H1 (cell line): ENCODE measurements at regions not wholly inside any gene's neighbourhood (a gene's known extent, or its start where the extent isn't known, plus 50 kb on each side); places are given as distances from the start of the nearest gene placed in this dataset.

ENCODE experiments used
- CTCF ChIA-PET: fragments of 300-600 bp; sonication (Branson Sonifier 250); formaldehyde crosslinking; loops from one replicate; lab custom pipeline; 2021; ENCODE audit not compliant: partially characterized antibody; lab: Charles Lee
- POLR2A ChIA-PET: fragments of 300-600 bp; sonication (Branson Sonifier 250); formaldehyde crosslinking; loops from one replicate; lab custom pipeline; 2021; ENCODE audit warnings: inconsistent platforms; ENCODE audit not compliant: partially characterized antibody; lab: Charles Lee
- DNase-seq, 2 experiments: peaks; one replicate each; pipeline versions ENCODE4 v3.0.0 to v3.0.0-alpha.2; 2010 to 2022; ENCODE audit warnings: low spot score in 2 of 2, low read depth in 1 of 2, mixed read lengths in 1 of 2
- FAIRE-seq: peaks from 2 replicates; lab custom pipeline; 2011; peaks lifted over from hg19 to GRCh38; lab: Jason Lieb, UNC
- H2AFZ ChIP-seq: 2 replicates; pipeline ENCODE4 v1.8.1; 2012; ENCODE audit warnings: low read length, inconsistent platforms
- H2AK5ac ChIP-seq: 2 replicates; pipeline ENCODE4 v1.6.1; 2013; ENCODE audit warnings: low read depth, low read length
- H2BK120ac ChIP-seq: replicated peaks from 2 replicates; pipeline ENCODE3; 2013; ENCODE audit warnings: low read depth, low read length, inconsistent platforms
- H2BK12ac ChIP-seq: 2 replicates; pipeline ENCODE4 v1.6.1; 2013; ENCODE audit warnings: low read depth, low read length
- H2BK15ac ChIP-seq: 2 replicates; pipeline ENCODE4 v1.6.1; 2013; ENCODE audit warnings: low read length
- H2BK20ac ChIP-seq: 2 replicates; pipeline ENCODE4 v1.6.1; 2013; ENCODE audit warnings: low read length
- H2BK5ac ChIP-seq: 2 replicates; pipeline ENCODE4 v1.6.1; 2013; ENCODE audit warnings: low read depth, low read length
- H3K14ac ChIP-seq: 2 replicates; pipeline ENCODE4 v1.6.1; 2013; ENCODE audit warnings: inconsistent platforms; ENCODE audit not compliant: insufficient read length
- H3K18ac ChIP-seq: 2 replicates; pipeline ENCODE4 v1.6.1; 2013; ENCODE audit warnings: low read length; ENCODE audit errors: extremely low read depth
- H3K23ac ChIP-seq: 2 replicates; pipeline ENCODE4 v1.6.1; 2013; ENCODE audit warnings: inconsistent platforms; ENCODE audit not compliant: insufficient read length
- H3K23me2 ChIP-seq: 2 replicates; pipeline ENCODE4 v1.6.1; 2013; ENCODE audit warnings: low read depth, low read length
- H3K27ac ChIP-seq: 2 replicates; pipeline ENCODE4 v1.6.1; 2011; ENCODE audit warnings: low read depth, low read length, inconsistent platforms
- H3K27me3 ChIP-seq, 4 experiments: replicated peaks in 1 of 4; 1 replicate in 1 of 4; 2 replicates in 3 of 4; pipeline versions ENCODE4 v1.6.1 to v1.8.1; 2011 to 2013; ENCODE audit warnings: low read length in 3 of 4, mild to moderate bottlenecking in 3 of 4, inconsistent platforms in 2 of 4, mixed read lengths in 2 of 4, moderate library complexity in 1 of 4; ENCODE audit not compliant: control insufficient read depth in 3 of 4, insufficient read depth in 3 of 4; ENCODE audit errors: extremely low read depth in 1 of 4
- H3K36me3 ChIP-seq, 4 experiments: 2 replicates each; pipeline versions ENCODE4 v1.6.1 to v1.8.1; 2011 to 2013; ENCODE audit warnings: mild to moderate bottlenecking in 4 of 4, low read length in 3 of 4, moderate library complexity in 2 of 4, control low read depth in 1 of 4, inconsistent platforms in 1 of 4; ENCODE audit not compliant: insufficient read depth in 4 of 4, control insufficient read depth in 2 of 4
- H3K4ac ChIP-seq: replicated peaks from 2 replicates; pipeline ENCODE3; 2013; ENCODE audit warnings: low read length, low read depth, mixed read lengths, inconsistent platforms; ENCODE audit not compliant: insufficient read length
- H3K4me1 ChIP-seq, 4 experiments: replicated peaks in 1 of 4; 1 replicate in 1 of 4; 2 replicates in 3 of 4; pipeline versions ENCODE4 v1.6.1 to v1.8.1; 2011 to 2013; ENCODE audit warnings: low read length in 3 of 4, inconsistent platforms in 2 of 4, mixed read lengths in 1 of 4; ENCODE audit not compliant: insufficient read depth in 4 of 4, control insufficient read depth in 3 of 4
- H3K4me2 ChIP-seq, 2 experiments: 2 replicates each; pipeline versions ENCODE4 v1.6.1 to v1.8.1; 2011 to 2013; ENCODE audit warnings: low read depth in 2 of 2, low read length in 2 of 2, control low read depth in 1 of 2, inconsistent platforms in 1 of 2, mild to moderate bottlenecking in 1 of 2; ENCODE audit not compliant: insufficient read depth in 1 of 2
- H3K4me3 ChIP-seq, 4 experiments: fragments of 200-600, 300-600 bp in 1 of 4; sonication (generic), shearing (Covaris generic), sonication (Bioruptor Twin) in 1 of 4; 2 replicates each; pipeline versions ENCODE4 v1.5.1 to v1.8.1; 2011 to 2016; ENCODE audit warnings: low read length in 4 of 4, low read depth in 3 of 4, control low read depth in 2 of 4, inconsistent platforms in 2 of 4, mild to moderate bottlenecking in 2 of 4, mixed read lengths in 1 of 4, moderate library complexity in 1 of 4; ENCODE audit not compliant: insufficient read depth in 2 of 4; ENCODE audit errors: extremely low read depth in 1 of 4
- H3K56ac ChIP-seq: replicated peaks from 2 replicates; pipeline ENCODE3; 2013; ENCODE audit warnings: low read depth, mild to moderate bottlenecking, mixed read lengths, low read length, inconsistent platforms; ENCODE audit not compliant: insufficient read length
- H3K79me1 ChIP-seq: 2 replicates; pipeline ENCODE4 v1.6.1; 2013; ENCODE audit warnings: low read depth, low read length, control low read depth
- H3K79me2 ChIP-seq, 2 experiments: 2 replicates each; pipeline versions ENCODE4 v1.6.1 to v1.8.1; 2012 to 2013; ENCODE audit warnings: low read length in 2 of 2, mild to moderate bottlenecking in 2 of 2, inconsistent platforms in 1 of 2; ENCODE audit not compliant: insufficient read depth in 2 of 2, control insufficient read depth in 1 of 2
- H3K9ac ChIP-seq, 4 experiments: replicated peaks in 1 of 4; 1 replicate in 1 of 4; 2 replicates in 3 of 4; pipeline versions ENCODE4 v1.6.1 to v1.8.1; 2011 to 2013; ENCODE audit warnings: low read depth in 3 of 4, low read length in 3 of 4, control low read depth in 2 of 4, mild to moderate bottlenecking in 2 of 4, moderate library complexity in 2 of 4, inconsistent platforms in 1 of 4; ENCODE audit errors: extremely low read depth in 1 of 4
- H3K9me3 ChIP-seq, 2 experiments: 2 replicates each; pipeline versions ENCODE4 v1.6.1 to v1.8.1; 2012 to 2013; ENCODE audit warnings: mild to moderate bottlenecking in 2 of 2, moderate library complexity in 2 of 2, control low read depth in 1 of 2, inconsistent platforms in 1 of 2, low read depth in 1 of 2, low read length in 1 of 2, mixed read lengths in 1 of 2; ENCODE audit not compliant: insufficient read depth in 2 of 2
- H4K20me1 ChIP-seq, 2 experiments: replicated peaks in 1 of 2; 2 replicates each; pipeline versions ENCODE3 to v1.8.1; 2011 to 2013; ENCODE audit warnings: inconsistent platforms in 2 of 2, low read length in 2 of 2, mild to moderate bottlenecking in 1 of 2; ENCODE audit not compliant: insufficient read depth in 2 of 2, control insufficient read depth in 1 of 2
- H4K5ac ChIP-seq: 2 replicates; pipeline ENCODE4 v1.6.1; 2013; ENCODE audit warnings: low read length, low read depth, mixed read lengths, inconsistent platforms; ENCODE audit not compliant: insufficient read length
- H4K8ac ChIP-seq: 2 replicates; pipeline ENCODE4 v1.8.0; 2013; ENCODE audit warnings: mild to moderate bottlenecking, moderate library complexity, low read length, inconsistent platforms; ENCODE audit not compliant: insufficient read depth; ENCODE audit errors: extremely low read depth
- H4K91ac ChIP-seq: replicated peaks from 2 replicates; pipeline ENCODE3; 2013; ENCODE audit warnings: low read length, mixed read lengths, inconsistent platforms; ENCODE audit not compliant: insufficient read length
- ATF3 ChIP-seq: IDR thresholded peaks from 2 replicates; pipeline ENCODE4 v1.6.1; 2011; ENCODE audit warnings: low read depth, mild to moderate bottlenecking, low read length; ENCODE audit not compliant: insufficient read depth
- CBX5 ChIP-seq: fragments of 300-800, 300-1000 bp; sonication (generic); IDR thresholded peaks from 2 replicates; pipeline ENCODE4 v1.7.1; 2016; ENCODE audit warnings: antibody characterized with exemption, low read length, low read depth
- CBX8 ChIP-seq: fragments of 300-800, 300-1000 bp; sonication (generic); IDR thresholded peaks from 2 replicates; pipeline ENCODE4 v1.7.1; 2016; ENCODE audit warnings: low read depth, low read length, borderline replicate concordance
- CHD1 ChIP-seq: IDR thresholded peaks from 2 replicates; pipeline ENCODE4 v1.6.1; 2012; ENCODE audit warnings: low read depth, low read length, improper control_type of control experiment
- EGR1 ChIP-seq: IDR thresholded peaks from 2 replicates; pipeline ENCODE4 v1.6.1; 2011; ENCODE audit warnings: low read depth, low read length, borderline replicate concordance
- GTF2F1 ChIP-seq: IDR thresholded peaks from 2 replicates; pipeline ENCODE4 v1.6.1; 2012; ENCODE audit warnings: low read depth, low read length, improper control_type of control experiment, borderline replicate concordance
- KDM5A ChIP-seq: fragments of 200-600 bp; IDR thresholded peaks from 2 replicates; pipeline ENCODE4 v1.7.1; 2012; ENCODE audit warnings: mild to moderate bottlenecking, low read length, inconsistent platforms, mixed read lengths
- NRF1 ChIP-seq: IDR thresholded peaks from 2 replicates; pipeline ENCODE4 v1.6.1; 2011; ENCODE audit warnings: mild to moderate bottlenecking, low read depth, low read length, improper control_type of control experiment
- RFX5 ChIP-seq: IDR thresholded peaks from 2 replicates; pipeline ENCODE4 v1.6.1; 2011; ENCODE audit warnings: low read depth, low read length, improper control_type of control experiment, borderline replicate concordance
- RNF2 ChIP-seq: fragments of 200-900, 300-1000 bp; sonication (generic); IDR thresholded peaks from 2 replicates; pipeline ENCODE4 v1.7.1; 2016; ENCODE audit warnings: borderline replicate concordance, low read depth, mild to moderate bottlenecking, antibody characterized with exemption, low read length; ENCODE audit not compliant: poor library complexity, severe bottlenecking; ENCODE audit errors: missing control alignments
- SAP30 ChIP-seq: fragments of 300-600 bp; sonication (generic); IDR thresholded peaks from 2 replicates; pipeline ENCODE4 v1.7.1; 2012; ENCODE audit warnings: low read length, moderate library complexity, mild to moderate bottlenecking, inconsistent platforms; ENCODE audit not compliant: insufficient read depth, insufficient replicate concordance
- SP4 ChIP-seq: IDR thresholded peaks from 2 replicates; pipeline ENCODE4 v1.6.1; 2012; ENCODE audit warnings: low read length, inconsistent platforms
- WGBS, 2 experiments: shearing (Covaris generic) in 1 of 2; methylation state at CpG; one replicate each; pipeline versions ENCODE4 v1.1.6 to v1.1.7; 2013 to 2015; ENCODE audit warnings: low lambda C conversion rate in 2 of 2, mixed read lengths in 2 of 2, inconsistent platforms in 1 of 2, low coverage in 1 of 2, missing lambda C conversion rate in 1 of 2; ENCODE audit not compliant: insufficient replicate concordance in 2 of 2, insufficient coverage in 1 of 2, insufficient read length in 1 of 2; ENCODE audit errors: extremely low coverage in 1 of 2, missing lambda C conversion rate in 1 of 2; 5-methylcytosine and 5-hydroxymethylcytosine counted together

DNA sequence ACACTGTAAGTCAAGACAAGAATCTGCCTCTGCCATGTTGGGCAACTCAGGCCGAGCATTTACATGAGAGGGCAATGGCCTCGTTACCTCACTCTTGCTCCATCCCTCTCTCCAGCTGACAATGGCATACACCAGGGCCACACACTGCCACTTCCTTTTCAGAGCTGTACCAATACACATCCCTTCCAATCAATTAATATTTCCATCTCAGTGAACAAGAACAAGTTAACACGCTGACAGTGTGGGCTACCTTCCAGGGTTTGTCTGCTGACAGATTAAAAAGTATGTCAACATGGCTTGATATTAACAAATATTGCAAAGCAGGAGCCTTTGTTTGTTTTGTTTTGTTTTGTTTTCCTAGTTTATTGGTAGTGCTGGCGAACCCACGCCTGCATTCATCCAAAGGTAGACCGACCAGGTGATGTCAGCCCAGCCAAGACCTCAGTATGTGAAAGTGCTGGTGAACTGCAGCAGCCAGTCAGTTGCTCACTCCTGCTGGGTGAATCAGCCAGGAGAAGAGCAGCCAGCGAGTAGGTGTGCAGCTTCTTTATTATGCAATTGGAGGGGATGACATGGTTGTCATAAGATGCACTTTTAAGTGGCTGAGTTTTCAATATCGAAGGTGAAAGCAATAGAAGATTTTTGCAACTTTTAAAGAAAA is 487.3 kb upstream of the JARID2 start:
- Histone ChIP-seq H3K4me3 (no peak overlapping the region), H3K56ac (no peak overlapping the region), H4K8ac (no peak overlapping the region), H3K36me3 (no peaks in the 10 kb centered on the region), H2AK5ac (no peak overlapping the region), H3K79me1 (no peaks in the 10 kb centered on the region; the same call in 1 of the 2 replicates), H2BK15ac (peak overlapping the region; percentile 63; the same call in 1 of the 2 replicates), H3K9me3 (no peaks in the 10 kb centered on the region), H3K14ac (no peak overlapping the region), H4K91ac (peak overlapping the region; percentile 0), H2AFZ (no peak overlapping the region), H2BK20ac (peak overlapping the region; percentile 66; the same call in 1 of the 2 replicates), H3K4ac (no peak overlapping the region), H4K20me1 (no peaks in the 10 kb centered on the region), H3K4me1 (peaks cover 0 to 2% (median 1%) of the 10 kb centered on the region in 4 experiments; a peak in 2 of 7 replicates), H2BK5ac (no peak overlapping the region), H3K9ac (no peak overlapping the region), H2BK12ac (no peak overlapping the region), H3K27me3 (no peaks in the 10 kb centered on the region), H3K18ac (0 out of 2 replicates have a peak overlapping the region, but pooled peaks have one; percentile 0), H3K23me2 (no peaks in the 10 kb centered on the region), H2BK120ac (no peak overlapping the region), H3K4me2 (no peak overlapping the region), H3K23ac (no peak overlapping the region), H3K79me2 (no peaks in the 10 kb centered on the region), H3K27ac (no peak overlapping the region), H4K5ac (no peak overlapping the region)
- ChIA-PET POLR2A (interaction anchor here (0.7 kb wide), 1 partner anchor 157 kb away, joined by 3 read pairs; no protein-coding TSS in a partner anchor), CTCF (no interaction called here)
- DNase-seq (no peak), FAIRE-seq (no peak)
- WGBS, 2 experiments, result 79% methylated on average over 8 of the region's 8 CpGs; no CpG with 5 or more reads in 1 of the 2 experiments
- TF ChIP-seq CBX8 (no peak), ATF3 (no peak), RFX5 (no peak), SP4 (no peak), EGR1 (no peak), RNF2 (no peak), CHD1 (no peak), KDM5A (no peak), SAP30 (no peak), NRF1 (no peak), GTF2F1 (no peak), CBX5 (no peak)
